B cell (primary cell): ENCODE measurements at regions not wholly inside any gene's neighbourhood (a gene's known extent, or its start where the extent isn't known, plus 50 kb on each side); places are given as distances from the start of the nearest gene placed in this dataset.
A peak's percentile ranks its signal among the peaks of the same experiment; 100 is the strongest.
"Not testable (repeated sequence)": the region's sequence is repeated elsewhere in the genome, so short reads cannot be mapped to it uniquely, and the experiment has no call there.

Experiments
- ATAC-seq: fragments of 200-7000 bp; cut with Tn5 transposase; one replicate; pipeline ENCODE4 v1.10.0; 2021; ENCODE audit warnings: low read depth, mild to moderate bottlenecking, moderate number of reproducible peaks, moderate library complexity
- CTCF ChIA-PET: fragments of 350-600 bp; sonication (Branson Sonifier 250); formaldehyde crosslinking; loops from one replicate; lab custom pipeline; 2021; ENCODE audit warnings: antibody characterized with exemption, inconsistent platforms; lab: Charles Lee
- POLR2A ChIA-PET: fragments of 350-600 bp; sonication (Branson Sonifier 250); formaldehyde crosslinking; loops from one replicate; lab custom pipeline; 2021; ENCODE audit warnings: antibody characterized with exemption; lab: Charles Lee
- DNase-seq: peaks from one replicate; pipeline ENCODE4 v3.0.0; 2013
- H2AFZ ChIP-seq: 2 replicates; pipeline ENCODE4 v1.6.1; 2012; ENCODE audit warnings: mild to moderate bottlenecking, low read depth, low read length; ENCODE audit not compliant: insufficient read depth, poor library complexity, severe bottlenecking
- H3K27ac ChIP-seq, 2 donors: 1 replicate in 1 of 2; 2 replicates in 1 of 2; pipeline ENCODE4 v1.5.1; 2012 to 2013; ENCODE audit warnings: low read length in 2 of 2, mild to moderate bottlenecking in 2 of 2, moderate library complexity in 1 of 2
- H3K27me3 ChIP-seq, 4 experiments: fragments of 200-600 bp in 1 of 4; sonication (generic) in 1 of 4; replicated peaks in 1 of 4; 1 replicate in 2 of 4; 2 replicates in 2 of 4; pipeline versions ENCODE4 v1.6.1 to v1.7.0; 2013 to 2016; ENCODE audit warnings: low read length in 3 of 4, mild to moderate bottlenecking in 2 of 4, mixed read lengths in 1 of 4, moderate library complexity in 1 of 4; ENCODE audit not compliant: insufficient read depth in 4 of 4, control insufficient read depth in 3 of 4; ENCODE audit errors: control extremely low read depth in 1 of 4
- H3K36me3 ChIP-seq, 2 experiments: replicated peaks in 1 of 2; 1 replicate in 1 of 2; 2 replicates in 1 of 2; pipeline versions ENCODE4 v1.6.1 to v1.7.1; 2013; ENCODE audit warnings: low read length in 1 of 2; ENCODE audit not compliant: insufficient read depth in 2 of 2, control insufficient read depth in 1 of 2; ENCODE audit errors: control extremely low read depth in 1 of 2, extremely low read depth in 1 of 2
- H3K4me1 ChIP-seq, 2 donors: fragments of 200-600 bp in 1 of 2; sonication (generic) in 1 of 2; 1 replicate in 1 of 2; 2 replicates in 1 of 2; pipeline versions ENCODE4 v1.5.1 to v1.6.1; 2013 to 2017; ENCODE audit warnings: low read length in 2 of 2; ENCODE audit not compliant: control insufficient read depth in 2 of 2, insufficient read depth in 2 of 2
- H3K4me2 ChIP-seq: replicated peaks from 2 replicates; pipeline ENCODE3; 2012; ENCODE audit warnings: mild to moderate bottlenecking, low read depth, low read length; ENCODE audit not compliant: poor library complexity, severe bottlenecking
- H3K4me3 ChIP-seq, 5 experiments: fragments of 200-600 bp in 1 of 5; sonication (generic) in 1 of 5; 1 replicate in 3 of 5; 2 replicates in 2 of 5; pipeline versions ENCODE4 v1.5.1 to v1.7.0; 2011 to 2016; ENCODE audit warnings: low read length in 4 of 5, mild to moderate bottlenecking in 4 of 5, low read depth in 2 of 5, control low read depth in 1 of 5, moderate library complexity in 1 of 5; ENCODE audit not compliant: insufficient read depth in 1 of 5; ENCODE audit errors: control extremely low read depth in 1 of 5, extremely low read depth in 1 of 5
- H3K79me2 ChIP-seq: fragments of 200-600 bp; sonication (generic); one replicate; pipeline ENCODE4 v1.6.0; 2016; ENCODE audit warnings: low read length; ENCODE audit not compliant: control insufficient read depth, insufficient read depth
- H3K9ac ChIP-seq: fragments of 200-600 bp; sonication (generic); 2 replicates; pipeline ENCODE4 v1.6.1; 2017; ENCODE audit warnings: mild to moderate bottlenecking, low read length, moderate library complexity
- H3K9me3 ChIP-seq, 3 donors: one replicate each; pipeline versions ENCODE4 v1.6.1 to v1.7.1; 2013; ENCODE audit warnings: low read length in 2 of 3; ENCODE audit not compliant: control insufficient read depth in 2 of 3, insufficient read depth in 1 of 3; ENCODE audit errors: control extremely low read depth in 1 of 3
- H4K20me1 ChIP-seq: 2 replicates; pipeline ENCODE4 v1.6.0; 2012; ENCODE audit warnings: mild to moderate bottlenecking, low read length; ENCODE audit not compliant: insufficient read depth, control insufficient read depth, poor library complexity, severe bottlenecking
- H3K27ac Mint-ChIP-seq: one replicate; pipeline ENCODE4 v1.8.0; 2021; ENCODE audit warnings: mixed read lengths
- H3K27me3 Mint-ChIP-seq: one replicate; pipeline ENCODE4 v1.8.0; 2021; ENCODE audit warnings: mixed read lengths
- H3K4me1 Mint-ChIP-seq: one replicate; pipeline ENCODE4 v1.8.0; 2021; ENCODE audit warnings: mixed read lengths
- H3K4me3 Mint-ChIP-seq: one replicate; pipeline ENCODE4 v1.8.0; 2021; ENCODE audit warnings: mixed read lengths
- H3K9me3 Mint-ChIP-seq: one replicate; pipeline ENCODE4 v1.8.0; 2022; ENCODE audit warnings: mixed read lengths; ENCODE audit not compliant: insufficient read depth
- CTCF ChIP-seq: fragments of 200-600 bp; IDR thresholded peaks from one replicate; pipeline ENCODE4 v1.8.0; 2022; ENCODE audit warnings: antibody characterized with exemption, mild to moderate bottlenecking
- EZH2 ChIP-seq: IDR thresholded peaks from 2 replicates; pipeline ENCODE4 v1.6.1; 2012; ENCODE audit warnings: borderline replicate concordance, low read depth, mild to moderate bottlenecking, moderate library complexity, low read length; ENCODE audit not compliant: insufficient read depth, poor library complexity, severe bottlenecking
- WGBS: methylation state at CpG from one replicate; pipeline ENCODE4 v1.1.5; 2013; ENCODE audit warnings: missing lambda C conversion rate; ENCODE audit not compliant: insufficient coverage; 5-methylcytosine and 5-hydroxymethylcytosine counted together
- intact Hi-C: fragments of 100-400 bp; cut with micrococcal nuclease; formaldehyde crosslinking; loops from one replicate; pipeline ENCODE4 v1.10.0; 2022

GRCh38 chr17:64718058-64718457 is 56.0 kb upstream of the SMURF2 start:
- no peak overlapping the region for H3K27ac Mint-ChIP-seq
- no peaks in the 10 kb centered on the region for H3K27me3 Mint-ChIP-seq
- no peaks in the 10 kb centered on the region for H3K27me3 ChIP-seq
- H3K9ac ChIP-seq = no peak overlapping the region
- CTCF ChIA-PET = no interaction called here
- H3K4me3 ChIP-seq = no peak overlapping the region
- no peaks in the 10 kb centered on the region for H3K79me2 ChIP-seq
- H3K36me3 ChIP-seq = no peaks in the 10 kb centered on the region
- ATAC-seq = no peak
- no peak overlapping the region for H2AFZ ChIP-seq
- POLR2A ChIA-PET = interaction anchor here (0.6 kb wide), 1 partner anchor 12 kb away, joined by 5 read pairs; no protein-coding TSS in a partner anchor
- peaks cover 10% of the 10 kb centered on the region for H3K4me1 Mint-ChIP-seq
- TF ChIP-seq EZH2 = no peak
- no peak for TF ChIP-seq CTCF
- no peak overlapping the region for H3K4me3 Mint-ChIP-seq
- intact Hi-C loops = no loop called here
- peaks cover 0 to 1% (median 0%) of the 10 kb centered on the region in 3 donors for H3K9me3 ChIP-seq
- no peaks in the 10 kb centered on the region for H3K9me3 Mint-ChIP-seq
- H3K27ac ChIP-seq = no peak overlapping the region
- no CpG with 5 or more reads among the region's 1 CpG for WGBS
- no peak overlapping the region for H3K4me2 ChIP-seq
- no peaks in the 10 kb centered on the region for H4K20me1 ChIP-seq
- no peak for DNase-seq
- H3K4me1 ChIP-seq = peaks cover 3 to 12% of the 10 kb centered on the region in 2 donors

- DNase-seq, H3K27me3 Mint-ChIP-seq, H3K27me3 ChIP-seq, H3K36me3 ChIP-seq, H3K9me3 ChIP-seq, H3K9ac ChIP-seq, intact Hi-C loops, ATAC-seq, H3K79me2 ChIP-seq, H2AFZ ChIP-seq, H3K27ac ChIP-seq, H3K4me3 Mint-ChIP-seq, H3K4me3 ChIP-seq, H3K9me3 Mint-ChIP-seq, CTCF ChIA-PET, H3K4me2 ChIP-seq, H3K27ac Mint-ChIP-seq, H4K20me1 ChIP-seq, POLR2A ChIA-PET: not testable (repeated sequence)
- peaks cover 13 to 27% of the 10 kb centered on the region in 2 donors for H3K4me1 ChIP-seq
- peaks cover 18% of the 10 kb centered on the region for H3K4me1 Mint-ChIP-seq
- 100% methylated on average over 4 of the region's 27 CpGs for WGBS
Observed at GRCh38 chr17:64716496-64716895, 54.4 kb upstream of the SMURF2 start.

- H3K4me1 ChIP-seq = peaks cover 21 to 37% of the 10 kb centered on the region in 2 donors
- Mint-ChIP-seq H3K4me1 (peaks cover 27% of the 10 kb centered on the region), H3K27ac (peak overlapping the region; percentile 16), H3K4me3 (peak overlapping the region; percentile 77)
- H3K27ac ChIP-seq = peak overlapping the region in 1 of 2 donors; percentile 60
- POLR2A ChIA-PET = interaction anchor here (0.7 kb wide), 1 partner anchor 1102 kb away, joined by 7 read pairs; no protein-coding TSS in a partner anchor
- H3K27me3 Mint-ChIP-seq, H4K20me1 ChIP-seq, H3K79me2 ChIP-seq, H3K9me3 Mint-ChIP-seq, H3K36me3 ChIP-seq, H3K27me3 ChIP-seq, intact Hi-C loops, H3K9me3 ChIP-seq: not testable (repeated sequence)
- H2AFZ ChIP-seq = peak overlapping the region; percentile 94
- CTCF ChIA-PET = interaction anchor here (1.1 kb wide), 1 partner anchor 294 kb away, joined by 3 read pairs; no protein-coding TSS in a partner anchor
- peak overlapping the region; percentile 64 for H3K9ac ChIP-seq
- peak; percentile 32 for DNase-seq
- H3K4me3 ChIP-seq = peak overlapping the region in 4 of 5 experiments; percentile 31 to 58 (median 48)
- ATAC-seq = peak; percentile 52
- H3K4me2 ChIP-seq = peak overlapping the region; percentile 67
- WGBS = 16% methylated on average over 4 of the region's 7 CpGs
Observed at GRCh38 chr17:64713786-64714185, 51.7 kb upstream of the SMURF2 start.
